HFFc6 (cell line): ENCODE measurements at regions not wholly inside any gene's neighbourhood (a gene's known extent, or its start where the extent isn't known, plus 50 kb on each side); places are given as distances from the start of the nearest gene placed in this dataset.

ENCODE experiments used
- DNase-seq: peaks from one replicate; pipeline ENCODE4 v3.0.0-alpha.2; 2018
- H3K27ac Mint-ChIP-seq: 2 replicates; pipeline ENCODE4 v1.8.0; 2020; ENCODE audit warnings: mild to moderate bottlenecking, mixed read lengths
- H3K27me3 Mint-ChIP-seq: 2 replicates; pipeline ENCODE4 v1.8.0; 2021; ENCODE audit warnings: mild to moderate bottlenecking, moderate library complexity, mixed read lengths; ENCODE audit not compliant: insufficient read depth
- H3K36me3 Mint-ChIP-seq: 2 replicates; pipeline ENCODE4 v1.8.0; 2021; ENCODE audit warnings: low read depth, mixed read lengths
- H3K4me1 Mint-ChIP-seq: 2 replicates; pipeline ENCODE4 v1.8.0; 2020; ENCODE audit warnings: low read depth, mixed read lengths
- H3K4me3 Mint-ChIP-seq: 2 replicates; pipeline ENCODE4 v1.8.0; 2020; ENCODE audit warnings: mild to moderate bottlenecking, moderate library complexity, mixed read lengths
- H3K9me3 Mint-ChIP-seq: 2 replicates; pipeline ENCODE4 v1.8.0; 2020; ENCODE audit warnings: mild to moderate bottlenecking, mixed read lengths
- TF ChIP-seq, protein P1 (sequence below): fragments of 200-600 bp; sonication (generic); IDR thresholded peaks from 2 replicates; pipeline ENCODE4 v1.5.0; 2021; ENCODE audit warnings: antibody characterized with exemption, mild to moderate bottlenecking

DNA sequence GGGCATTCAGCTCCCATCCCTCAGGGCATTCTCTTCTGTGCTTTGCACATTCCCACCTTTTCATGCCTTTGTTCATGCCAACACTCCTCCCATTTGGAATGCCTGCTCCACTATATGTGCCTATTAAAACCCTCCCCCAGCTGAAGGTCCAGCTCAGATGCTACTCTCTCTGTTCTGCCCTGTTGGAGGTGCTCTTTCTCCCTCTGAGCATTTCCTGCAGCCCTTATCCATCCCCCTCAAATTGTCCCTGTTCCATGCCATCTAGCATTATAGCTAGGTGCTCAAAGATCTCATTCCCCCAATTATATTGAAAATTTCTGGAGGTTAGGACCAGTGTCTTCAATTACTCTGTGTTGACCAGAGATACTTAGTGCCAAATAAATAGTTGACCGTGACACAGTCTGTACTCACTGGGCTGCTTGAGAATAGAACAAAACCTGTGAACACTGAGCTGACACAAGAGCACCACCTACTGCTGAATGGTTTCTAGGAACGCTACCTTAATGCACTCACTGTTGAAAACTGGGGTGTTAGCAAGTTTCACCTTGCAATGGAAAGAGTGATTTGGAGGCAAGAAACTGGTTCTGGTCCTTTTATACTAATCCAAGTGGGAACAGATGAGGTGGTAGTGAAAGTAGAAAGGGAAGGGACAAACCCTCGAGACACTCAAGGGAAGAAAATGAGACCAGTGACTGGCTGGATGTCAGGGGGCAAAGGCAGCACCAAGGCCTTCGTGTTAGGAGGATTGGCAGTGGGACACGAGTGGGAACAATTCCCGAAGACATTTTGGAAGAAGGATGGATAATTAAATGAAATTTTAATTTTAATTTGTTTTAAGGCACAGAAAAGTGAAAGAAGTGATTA, 289.8 kb upstream of the ROPN1 start:
- peaks cover 29% of the 10 kb centered on the region for H3K4me1 Mint-ChIP-seq
- H3K27me3 Mint-ChIP-seq: peaks cover 18% of the 10 kb centered on the region
- no peaks in the 10 kb centered on the region for H3K36me3 Mint-ChIP-seq
- no peak overlapping the region for H3K27ac Mint-ChIP-seq
- H3K9me3 Mint-ChIP-seq: no peaks in the 10 kb centered on the region
- DNase-seq: peak; percentile 48
- TF ChIP-seq, protein P1, sequence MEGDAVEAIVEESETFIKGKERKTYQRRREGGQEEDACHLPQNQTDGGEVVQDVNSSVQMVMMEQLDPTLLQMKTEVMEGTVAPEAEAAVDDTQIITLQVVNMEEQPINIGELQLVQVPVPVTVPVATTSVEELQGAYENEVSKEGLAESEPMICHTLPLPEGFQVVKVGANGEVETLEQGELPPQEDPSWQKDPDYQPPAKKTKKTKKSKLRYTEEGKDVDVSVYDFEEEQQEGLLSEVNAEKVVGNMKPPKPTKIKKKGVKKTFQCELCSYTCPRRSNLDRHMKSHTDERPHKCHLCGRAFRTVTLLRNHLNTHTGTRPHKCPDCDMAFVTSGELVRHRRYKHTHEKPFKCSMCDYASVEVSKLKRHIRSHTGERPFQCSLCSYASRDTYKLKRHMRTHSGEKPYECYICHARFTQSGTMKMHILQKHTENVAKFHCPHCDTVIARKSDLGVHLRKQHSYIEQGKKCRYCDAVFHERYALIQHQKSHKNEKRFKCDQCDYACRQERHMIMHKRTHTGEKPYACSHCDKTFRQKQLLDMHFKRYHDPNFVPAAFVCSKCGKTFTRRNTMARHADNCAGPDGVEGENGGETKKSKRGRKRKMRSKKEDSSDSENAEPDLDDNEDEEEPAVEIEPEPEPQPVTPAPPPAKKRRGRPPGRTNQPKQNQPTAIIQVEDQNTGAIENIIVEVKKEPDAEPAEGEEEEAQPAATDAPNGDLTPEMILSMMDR: peak; percentile 80
- H3K4me3 Mint-ChIP-seq: no peak overlapping the region

DNA sequence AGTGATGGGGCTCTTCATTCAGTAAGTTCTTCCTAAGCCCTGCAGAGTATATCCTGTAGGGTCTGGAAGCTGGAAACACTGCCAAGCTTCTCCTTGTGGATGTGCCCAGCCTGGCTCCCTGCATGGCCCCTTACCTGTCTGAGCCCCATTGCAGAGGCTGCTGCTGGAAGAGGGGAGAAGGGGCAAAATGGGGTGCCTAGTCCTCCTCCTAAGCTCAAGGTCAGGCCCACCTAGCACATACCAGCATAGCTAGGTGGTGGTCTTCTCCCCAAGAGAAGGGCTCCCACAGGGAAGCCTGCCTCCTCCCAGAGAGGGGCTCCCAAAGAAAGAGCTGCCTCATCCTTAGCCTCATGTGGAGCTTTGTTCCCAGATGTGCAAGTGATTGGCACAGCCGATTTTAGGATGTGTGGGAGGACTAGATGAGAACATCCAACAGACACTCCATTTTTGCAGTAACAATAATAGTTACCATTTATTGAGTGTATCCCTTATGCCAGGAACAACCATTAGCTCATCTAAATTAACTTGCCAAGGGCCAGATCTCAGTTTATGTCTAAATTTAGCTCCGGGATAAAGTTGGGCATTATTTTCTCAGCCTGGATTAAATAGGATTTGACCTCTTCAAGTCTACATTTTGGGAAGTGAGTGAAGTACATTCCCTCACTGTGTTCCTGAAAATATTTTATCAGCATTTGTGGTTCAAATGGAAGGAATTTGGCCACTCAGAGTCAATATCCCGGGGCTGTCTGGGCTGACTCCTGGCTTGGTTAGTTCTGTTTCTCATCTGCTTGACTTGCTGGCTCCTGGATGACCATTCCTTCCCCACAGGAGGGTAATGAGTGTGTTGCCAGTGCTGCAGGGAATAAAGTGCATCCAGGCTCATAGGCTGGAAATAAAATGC, 291.1 kb upstream of the ROPN1 start:
- Mint-ChIP-seq H3K36me3 (no peaks in the 10 kb centered on the region), H3K27ac (no peak overlapping the region), H3K4me3 (no peak overlapping the region), H3K9me3 (no peaks in the 10 kb centered on the region), H3K27me3 (peaks cover 14% of the 10 kb centered on the region), H3K4me1 (peaks cover 22% of the 10 kb centered on the region)
- peak; percentile 70 for DNase-seq
- TF ChIP-seq, protein P1: no peak

DNA sequence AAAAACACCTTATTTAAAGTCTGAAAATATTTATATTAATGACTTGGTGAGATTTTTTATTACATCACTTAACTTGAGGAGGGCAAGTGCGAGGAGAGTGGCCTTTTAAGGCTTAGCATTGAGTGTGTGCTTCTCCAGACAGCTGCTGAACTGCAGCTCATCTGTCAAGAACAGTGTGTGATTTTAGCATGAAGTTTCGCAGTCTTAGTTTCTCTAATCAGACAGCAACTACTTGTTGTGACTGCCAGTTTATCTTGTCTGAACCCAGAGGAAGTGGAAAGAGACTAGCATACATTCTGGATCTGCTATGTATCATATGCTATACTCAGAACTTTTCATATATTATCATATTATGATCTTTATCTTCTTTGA, 291.7 kb upstream of the ROPN1 start:
- no peaks in the 10 kb centered on the region; the same call in 1 of the 2 replicates for H3K36me3 Mint-ChIP-seq
- H3K4me3 Mint-ChIP-seq: no peak overlapping the region
- peaks cover 22% of the 10 kb centered on the region for H3K4me1 Mint-ChIP-seq
- DNase-seq: no peak
- H3K27ac Mint-ChIP-seq: no peak overlapping the region
- H3K9me3 Mint-ChIP-seq: no peaks in the 10 kb centered on the region
- H3K27me3 Mint-ChIP-seq: peaks cover 14% of the 10 kb centered on the region
- TF ChIP-seq, protein P1: no peak

- Mint-ChIP-seq H3K9me3 (no peaks in the 10 kb centered on the region), H3K4me1 (peaks cover 2% of the 10 kb centered on the region; the same call in 1 of the 2 replicates), H3K27ac (no peak overlapping the region), H3K36me3 (no peaks in the 10 kb centered on the region; the same call in 1 of the 2 replicates), H3K4me3 (no peak overlapping the region), H3K27me3 (peaks cover 20% of the 10 kb centered on the region)
- TF ChIP-seq, protein P1: no peak
- no peak for DNase-seq
Observed at GRCh38 chr3:124288996-124289395, 297.1 kb upstream of the ROPN1 start.

GRCh38 chr3:124291008-124291407, 299.1 kb upstream of the ROPN1 start:
- H3K27ac Mint-ChIP-seq: no peak overlapping the region
- H3K4me1 Mint-ChIP-seq: no peaks in the 10 kb centered on the region
- no peak overlapping the region for H3K4me3 Mint-ChIP-seq
- H3K36me3 Mint-ChIP-seq: no peaks in the 10 kb centered on the region; the same call in 1 of the 2 replicates
- DNase-seq: no peak
- peaks cover 22% of the 10 kb centered on the region for H3K27me3 Mint-ChIP-seq
- TF ChIP-seq, protein P1: no peak
- H3K9me3 Mint-ChIP-seq: no peaks in the 10 kb centered on the region
